Activated naive CD4-positive, alpha-beta T cell treated with anti-CD3 and anti-CD28 coated beads, Interleukin-2, amount 50 U/mL, for 24 hours (primary cell): ENCODE measurements at regions not wholly inside any gene's neighbourhood (a gene's known extent, or its start where the extent isn't known, plus 50 kb on each side); places are given as distances from the start of the nearest gene placed in this dataset.
"Not testable (repeated sequence)": the region's sequence is repeated elsewhere in the genome, so short reads cannot be mapped to it uniquely, and the experiment has no call there.

Experiments
- H3K27ac Mint-ChIP-seq: one replicate; pipeline ENCODE4 v1.8.0; 2021; ENCODE audit warnings: mild to moderate bottlenecking, mixed read lengths
- H3K27me3 Mint-ChIP-seq: one replicate; pipeline ENCODE4 v1.8.0; 2021; ENCODE audit warnings: mixed read lengths
- H3K36me3 Mint-ChIP-seq: one replicate; pipeline ENCODE4 v1.8.0; 2021; ENCODE audit warnings: mixed read lengths
- H3K4me1 Mint-ChIP-seq: one replicate; pipeline ENCODE4 v1.8.0; 2021; ENCODE audit warnings: mixed read lengths
- H3K4me3 Mint-ChIP-seq: one replicate; pipeline ENCODE4 v1.8.0; 2021; ENCODE audit warnings: mild to moderate bottlenecking, mixed read lengths
- H3K9me3 Mint-ChIP-seq: one replicate; pipeline ENCODE4 v1.8.0; 2021; ENCODE audit warnings: mixed read lengths

- Mint-ChIP-seq H3K27ac (no peak overlapping the region), H3K36me3 (no peaks in the 10 kb centered on the region)
Observed at GRCh38 chr4:109378511-109378910, 55.1 kb upstream of the SEC24B start.

GRCh38 chr4:109378076-109378475 is 55.5 kb upstream of the SEC24B start:
- no peaks in the 10 kb centered on the region for H3K9me3 Mint-ChIP-seq

More at GRCh38 chr4:109378511-109378910, 55.1 kb upstream of the SEC24B start:
- H3K4me3 Mint-ChIP-seq, result no peak overlapping the region
- H3K27me3 Mint-ChIP-seq, result no peaks in the 10 kb centered on the region
- no peaks in the 10 kb centered on the region for H3K9me3 Mint-ChIP-seq
- H3K4me1 Mint-ChIP-seq, result no peaks in the 10 kb centered on the region

GRCh38 chr4:109375778-109376414 is 57.7 kb upstream of the SEC24B start:
- Mint-ChIP-seq H3K9me3 (no peaks in the 10 kb centered on the region), H3K4me3 (no peak overlapping the region), H3K4me1 (no peaks in the 10 kb centered on the region), H3K27ac (no peak overlapping the region), H3K36me3 (no peaks in the 10 kb centered on the region), H3K27me3 (peaks cover 2% of the 10 kb centered on the region)

More at GRCh38 chr4:109378076-109378475, 55.5 kb upstream of the SEC24B start:
- no peaks in the 10 kb centered on the region for H3K27me3 Mint-ChIP-seq
- no peak overlapping the region for H3K27ac Mint-ChIP-seq
- H3K4me3 Mint-ChIP-seq, result no peak overlapping the region
- H3K36me3 Mint-ChIP-seq, result no peaks in the 10 kb centered on the region
- H3K4me1 Mint-ChIP-seq, result no peaks in the 10 kb centered on the region

GRCh38 chr4:109368661-109369060 is 65.0 kb upstream of the SEC24B start:
- Mint-ChIP-seq H3K36me3 (no peaks in the 10 kb centered on the region), H3K27me3 (peaks cover 3% of the 10 kb centered on the region), H3K9me3 (no peaks in the 10 kb centered on the region), H3K27ac (no peak overlapping the region), H3K4me1 (no peaks in the 10 kb centered on the region), H3K4me3 (no peak overlapping the region)

- Mint-ChIP-seq H3K27me3 (peaks cover 1% of the 10 kb centered on the region), H3K9me3 (no peaks in the 10 kb centered on the region)
Observed at GRCh38 chr4:109365939-109366338, 63.5 kb upstream of the COL25A1 start.

GRCh38 chr4:109365297-109365696 is 62.8 kb upstream of the COL25A1 start:
- not testable (repeated sequence) for H3K27ac Mint-ChIP-seq, H3K36me3 Mint-ChIP-seq, H3K4me1 Mint-ChIP-seq, H3K4me3 Mint-ChIP-seq, H3K27me3 Mint-ChIP-seq, H3K9me3 Mint-ChIP-seq

More at GRCh38 chr4:109365939-109366338, 63.5 kb upstream of the COL25A1 start:
- Mint-ChIP-seq H3K4me1 (no peaks in the 10 kb centered on the region), H3K27ac (peak overlapping the region; percentile 2), H3K4me3 (no peak overlapping the region), H3K36me3 (no peaks in the 10 kb centered on the region)

GRCh38 chr4:109359040-109359646 is 56.7 kb upstream of the COL25A1 start:
- no peaks in the 10 kb centered on the region for H3K36me3 Mint-ChIP-seq
- H3K27me3 Mint-ChIP-seq, result peaks cover 12% of the 10 kb centered on the region
- H3K9me3 Mint-ChIP-seq, result no peaks in the 10 kb centered on the region
- peaks cover 28% of the 10 kb centered on the region for H3K4me1 Mint-ChIP-seq
- H3K27ac Mint-ChIP-seq, result peak overlapping the region; percentile 38
- peak overlapping the region; percentile 47 for H3K4me3 Mint-ChIP-seq

- peaks cover 28% of the 10 kb centered on the region for H3K4me1 Mint-ChIP-seq
- H3K27ac Mint-ChIP-seq, result no peak overlapping the region
- no peak overlapping the region for H3K4me3 Mint-ChIP-seq
- H3K36me3 Mint-ChIP-seq, result no peaks in the 10 kb centered on the region
- no peaks in the 10 kb centered on the region for H3K9me3 Mint-ChIP-seq
- H3K27me3 Mint-ChIP-seq, result peaks cover 21% of the 10 kb centered on the region
Observed at GRCh38 chr4:109355835-109356234, 53.4 kb upstream of the COL25A1 start.

- H3K4me1 Mint-ChIP-seq, result peaks cover 8% of the 10 kb centered on the region
- H3K27me3 Mint-ChIP-seq, result peaks cover 23% of the 10 kb centered on the region
- H3K4me3 Mint-ChIP-seq, result no peak overlapping the region
- H3K9me3 Mint-ChIP-seq, result no peaks in the 10 kb centered on the region
- H3K27ac Mint-ChIP-seq, result no peak overlapping the region
- peaks cover under 1% of the 10 kb centered on the region for H3K36me3 Mint-ChIP-seq
Observed at GRCh38 chr4:109352941-109353340, 50.5 kb upstream of the COL25A1 start.
